ENCODE measurements at regions not wholly inside any gene's neighbourhood (a gene's known extent, or its start where the extent isn't known, plus 50 kb on each side); places are given as distances from the start of the nearest gene placed in this dataset.

GRCh38 chr16:61215605-61216004 is 820.6 kb downstream of the CDH8 start:
- TF ChIP-seq KLF9 (CRISPR knock-in tag; IDR thresholded peaks at IDR 0.05; ENCODE audit: low read depth) (no peak), NR2C2 (CRISPR knock-in tag; IDR thresholded peaks at IDR 0.05; ENCODE audit: borderline replicate concordance) (no peak), EZH2 (conservative IDR thresholded peaks at IDR 0.05; ENCODE audit: low read depth, low read length) (no peak), PHB2 (IDR thresholded peaks at IDR 0.05; ENCODE audit: partially characterized antibody) (no peak), YY1 (IDR thresholded peaks at IDR 0.05; ENCODE audit: insufficient read depth, insufficient replicate concordance, low read depth, low read length) (no peak), ZNF605 (CRISPR knock-in tag; IDR thresholded peaks at IDR 0.05) (no peak), TAF1 (CRISPR knock-in tag; IDR thresholded peaks at IDR 0.05) (no peak), CTCF (CRISPR knock-in tag; IDR thresholded peaks at IDR 0.05) (no peak), NFIC (IDR thresholded peaks at IDR 0.05; ENCODE audit: low read length) (no peak), ZNF350 (CRISPR knock-in tag; IDR thresholded peaks at IDR 0.05; ENCODE audit: borderline replicate concordance, low read depth) (no peak), PRDM10 (CRISPR knock-in tag; IDR thresholded peaks at IDR 0.05; ENCODE audit: low read depth) (no peak), ZNF263 (CRISPR knock-in tag; IDR thresholded peaks at IDR 0.05) (no peak), HOXA7 (CRISPR knock-in tag; IDR thresholded peaks at IDR 0.05) (no peak), ZNF510 (CRISPR knock-in tag; IDR thresholded peaks at IDR 0.05; ENCODE audit: low read depth) (no peak)

Data from HepG2 (cell line).